ENCODE measurements at regions not wholly inside any gene's neighbourhood (a gene's known extent, or its start where the extent isn't known, plus 50 kb on each side); places are given as distances from the start of the nearest gene placed in this dataset.

DNA sequence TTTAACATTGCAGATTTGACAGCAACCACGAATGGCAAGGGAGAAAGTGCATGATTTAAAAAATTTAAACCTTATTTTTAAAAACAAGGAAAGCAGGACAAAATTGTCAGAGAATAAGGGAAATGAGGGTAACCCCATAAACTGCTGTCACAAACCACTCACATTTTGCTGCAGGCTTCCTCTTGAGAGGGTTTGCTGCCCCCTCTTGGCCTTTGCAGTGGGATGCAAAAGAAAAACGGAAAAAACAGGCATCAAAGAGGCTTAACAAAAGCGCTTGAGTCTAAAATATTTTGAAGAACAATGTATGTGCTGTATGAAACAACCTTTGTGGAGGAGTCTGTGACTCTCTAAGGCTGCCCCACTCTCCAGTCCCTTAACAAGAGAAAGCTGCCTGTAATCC lies 91.6 kb downstream of the TMX3 start:
- peak; percentile 28 for DNase-seq (ENCODE audit: low spot score)

DNA sequence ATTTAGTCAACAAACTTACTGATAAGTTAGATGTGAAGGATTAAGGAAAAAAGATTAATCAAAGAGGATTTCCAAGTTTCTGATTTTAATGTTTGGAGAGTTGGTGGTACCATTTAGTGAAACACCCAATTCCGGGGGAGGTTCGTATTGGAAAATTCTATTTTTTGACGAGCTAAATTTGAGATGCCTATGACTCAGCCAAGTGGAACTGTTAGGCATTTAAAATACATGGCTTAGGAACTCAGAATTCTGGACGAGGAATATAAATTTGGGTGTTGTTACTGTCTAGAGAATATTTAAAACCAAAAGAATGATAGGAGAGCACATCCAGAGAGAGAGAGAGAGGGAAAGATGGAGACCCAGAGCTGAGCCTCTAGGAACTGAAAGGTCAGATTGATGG lies 103.6 kb downstream of the TMX3 start:
- DNase-seq (ENCODE audit: low spot score), result no peak

DNA sequence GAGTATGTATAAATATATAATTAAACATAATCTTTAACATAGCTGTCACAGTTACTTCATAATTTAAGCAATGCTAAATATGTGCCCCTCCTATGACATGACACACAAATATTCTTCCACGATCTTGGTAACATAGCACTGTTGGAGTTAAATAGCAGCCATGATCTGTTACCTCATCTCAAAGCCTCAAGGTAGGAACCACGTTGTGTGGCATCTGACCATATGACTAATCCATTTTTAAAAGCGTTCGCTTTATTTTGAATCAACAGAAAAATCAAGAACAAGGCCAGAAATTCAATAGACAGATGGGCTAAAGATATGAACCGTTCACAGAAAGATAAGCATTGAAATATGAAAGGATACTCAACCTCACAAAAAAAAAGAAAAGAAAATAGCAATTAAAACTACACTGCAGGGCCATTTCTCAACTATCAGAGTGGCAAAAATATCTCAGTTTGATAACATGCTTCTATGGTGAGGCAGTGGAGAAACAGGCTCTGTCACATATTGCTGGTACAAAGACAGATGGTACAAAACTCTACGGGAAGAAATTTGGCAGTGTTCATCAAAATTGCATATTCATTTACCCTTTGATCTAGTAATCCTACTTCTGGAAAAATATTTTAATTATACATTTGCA lies 105.9 kb downstream of the TMX3 start:
- DNase-seq (ENCODE audit: low spot score), result no peak

DNA sequence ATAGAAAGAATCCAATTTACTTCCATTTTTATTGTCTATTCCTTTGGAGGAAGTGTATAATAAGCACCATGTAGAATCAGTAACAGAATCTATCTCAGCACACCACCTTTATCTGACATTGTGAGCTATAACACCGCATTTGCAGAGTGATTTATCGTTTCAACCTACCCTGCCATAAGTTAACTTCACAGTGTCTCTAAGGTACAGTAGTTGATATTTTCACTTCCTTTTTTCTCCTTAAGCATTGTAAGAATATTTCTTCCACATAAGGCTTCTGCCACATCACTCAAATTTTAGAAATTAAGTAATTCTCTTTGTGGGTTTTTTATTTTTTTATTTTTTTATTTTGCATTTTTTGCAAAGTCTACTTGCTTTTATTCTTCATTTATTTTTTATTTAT lies 107.1 kb downstream of the TMX3 start:
- DNase-seq (ENCODE audit: low spot score), result no peak

DNA sequence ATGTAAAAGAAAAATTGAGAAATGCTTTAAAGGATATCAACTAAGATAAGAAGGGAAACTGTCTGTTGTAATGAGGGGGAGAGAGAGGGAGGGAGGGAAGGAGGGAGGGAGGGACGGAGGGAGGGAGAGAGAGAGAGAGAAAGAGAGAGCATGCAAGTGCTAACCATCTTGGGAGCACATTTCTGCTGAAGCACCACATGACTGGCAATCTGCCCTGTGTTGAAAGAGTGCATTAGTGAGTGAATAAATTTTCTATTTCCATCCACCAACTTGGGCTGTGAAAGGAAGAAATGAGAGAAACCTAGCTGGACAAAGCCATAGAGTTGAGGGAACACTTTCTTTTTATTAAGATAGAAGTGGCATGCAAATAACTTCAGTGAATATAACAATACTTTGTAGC lies 110.7 kb downstream of the TMX3 start:
- no peak for DNase-seq (ENCODE audit: low spot score)

DNA sequence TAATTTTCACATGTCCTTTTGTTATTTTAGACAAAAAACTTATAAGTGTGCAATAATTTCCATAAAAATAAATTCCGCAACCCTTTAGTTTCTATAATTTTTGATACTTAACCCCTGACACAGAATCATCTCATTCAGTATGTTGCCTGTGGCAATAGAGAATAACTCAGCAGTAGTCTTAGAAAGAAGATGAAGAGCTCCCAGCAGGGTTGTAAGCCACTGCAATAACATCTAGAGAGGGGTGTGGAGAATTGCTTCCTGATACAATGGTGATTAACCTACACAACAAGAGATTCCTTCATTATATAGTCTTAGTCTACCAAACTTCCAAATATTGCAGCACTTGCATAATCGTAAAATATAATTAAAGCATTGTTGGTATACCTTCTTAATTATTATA lies 118.9 kb downstream of the TMX3 start:
- no peak for DNase-seq (ENCODE audit: low spot score)

DNA sequence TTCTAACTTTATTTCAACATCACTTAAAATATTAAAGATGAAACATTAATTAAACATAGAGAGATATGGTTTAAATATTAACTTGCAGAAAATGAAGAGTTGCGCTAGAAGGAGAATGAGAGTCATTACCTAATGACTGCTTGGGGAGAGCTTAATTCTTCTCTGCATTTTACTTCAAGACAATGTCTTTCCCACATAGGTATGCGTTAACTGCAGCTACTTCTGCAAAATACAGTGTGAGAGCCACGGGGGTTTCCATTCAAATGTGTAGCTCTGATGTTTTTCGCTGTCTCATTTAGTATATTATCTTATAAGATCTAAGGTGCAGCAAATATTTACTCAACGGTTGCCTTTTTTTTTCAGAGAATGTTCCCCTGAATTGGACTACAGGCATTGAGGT lies 126.7 kb downstream of the TMX3 start:
- DNase-seq (ENCODE audit: low spot score), result no peak

DNA sequence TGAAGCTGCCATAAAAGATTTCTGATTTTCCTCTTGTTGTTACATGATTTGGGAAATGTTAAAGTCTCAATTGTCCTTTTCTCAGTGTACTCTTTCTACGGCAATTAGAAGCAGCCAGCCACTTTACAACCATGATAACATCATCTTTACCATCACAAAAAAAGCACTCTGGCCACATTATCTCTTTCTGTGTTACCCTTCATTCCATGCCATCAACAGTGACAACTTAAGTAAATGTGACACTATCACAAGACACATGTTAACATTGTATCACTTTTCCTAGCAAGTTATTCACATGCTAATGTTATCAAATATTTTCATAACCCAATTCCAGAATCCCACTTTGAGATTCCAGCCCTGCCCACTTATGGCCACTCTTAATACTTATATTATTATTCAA lies 131.2 kb downstream of the TMX3 start:
- no peak for DNase-seq (ENCODE audit: low spot score)

DNA sequence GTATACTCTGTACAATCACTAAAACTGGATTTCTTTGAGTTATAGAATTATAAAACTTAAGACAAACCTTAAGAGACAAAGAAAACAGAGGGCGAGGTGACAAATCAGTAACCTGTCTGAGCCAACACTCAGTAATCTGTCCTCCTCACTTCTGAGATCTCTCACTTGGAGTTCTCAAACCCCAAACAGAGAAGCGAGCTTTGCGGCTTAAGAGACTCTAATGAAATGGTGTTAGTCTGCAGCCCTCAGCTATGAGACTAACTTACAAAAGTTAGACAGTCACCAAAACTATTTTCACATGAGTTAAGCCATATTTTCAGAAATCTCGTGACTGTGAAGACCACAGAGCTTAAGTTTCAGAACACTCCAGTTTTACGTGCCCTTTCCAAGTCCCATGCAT lies 140.6 kb downstream of the TMX3 start:
- DNase-seq (ENCODE audit: low spot score), result no peak

DNA sequence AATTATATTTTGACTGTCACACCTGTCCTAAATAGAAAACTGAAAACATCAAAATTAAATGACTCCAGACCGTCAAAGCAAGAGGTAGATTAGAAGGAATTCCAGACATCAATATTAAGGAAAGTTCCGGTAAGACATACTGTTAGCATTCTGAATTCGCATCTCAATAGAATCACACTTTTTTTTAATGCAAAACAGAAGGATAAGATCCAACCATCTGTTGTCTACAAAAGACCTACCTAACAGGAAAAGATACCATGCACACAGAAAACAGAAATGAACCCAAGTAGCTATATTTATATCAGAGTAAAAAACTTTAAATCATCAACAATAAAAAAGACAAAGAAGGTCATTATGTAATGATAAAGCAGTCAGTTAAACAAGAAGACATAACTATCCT lies 145.0 kb downstream of the TMX3 start:
- no peak for DNase-seq (ENCODE audit: low spot score)

DNA sequence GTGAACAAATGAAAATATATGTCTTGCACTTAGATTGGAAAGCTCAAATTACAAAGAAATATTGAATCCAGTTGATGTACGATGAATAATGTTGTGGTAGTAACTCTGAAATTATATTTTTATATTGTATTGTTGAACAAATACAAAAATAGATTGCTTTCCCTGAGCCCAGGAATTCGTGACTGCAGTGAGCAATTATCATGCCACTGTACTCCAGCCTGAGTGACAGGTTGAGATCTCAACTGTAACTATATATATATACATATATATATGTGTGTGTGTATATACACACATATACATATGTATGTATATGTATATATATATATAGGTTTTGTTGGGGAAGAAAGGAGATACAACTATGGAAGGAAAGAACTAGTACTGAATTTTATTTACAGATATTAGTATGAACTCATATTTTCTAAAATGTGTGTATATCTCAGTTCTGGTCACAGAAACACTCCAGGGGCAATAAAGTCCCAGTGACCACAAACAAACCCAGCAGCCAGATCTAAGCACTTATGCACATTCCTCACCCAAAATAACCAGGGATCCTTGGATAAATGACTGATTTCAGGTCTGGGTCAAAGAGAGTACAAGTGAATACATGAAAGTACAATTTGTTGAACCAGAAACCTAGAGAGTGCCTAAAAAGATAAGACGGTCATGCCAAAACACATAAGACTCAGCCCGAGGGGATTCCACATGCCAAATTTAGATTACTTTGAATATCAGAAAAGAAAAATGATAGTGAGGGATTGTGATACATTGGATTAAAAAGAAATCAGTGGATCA lies 146.3 kb downstream of the TMX3 start:
- no peak for DNase-seq (ENCODE audit: low spot score)

DNA sequence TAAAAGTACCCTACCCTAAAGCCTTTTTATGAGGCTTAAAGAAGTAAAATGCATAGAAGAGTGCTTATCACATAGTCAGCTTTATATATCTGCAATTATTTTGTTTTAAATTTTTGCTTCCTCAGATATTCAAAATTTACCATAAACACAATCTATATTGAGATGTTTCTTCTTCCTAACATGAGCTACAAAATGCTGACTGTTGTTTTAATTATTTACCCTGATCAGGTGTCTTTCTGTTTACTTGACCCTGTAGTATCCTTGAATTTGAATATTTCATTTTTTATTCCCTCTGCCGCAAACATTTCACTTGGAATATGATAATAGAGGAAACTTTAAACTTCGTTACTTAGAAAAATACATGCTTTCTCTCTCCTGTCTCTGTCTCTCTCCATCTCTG lies 147.9 kb downstream of the TMX3 start:
- DNase-seq (ENCODE audit: low spot score), result no peak

DNA sequence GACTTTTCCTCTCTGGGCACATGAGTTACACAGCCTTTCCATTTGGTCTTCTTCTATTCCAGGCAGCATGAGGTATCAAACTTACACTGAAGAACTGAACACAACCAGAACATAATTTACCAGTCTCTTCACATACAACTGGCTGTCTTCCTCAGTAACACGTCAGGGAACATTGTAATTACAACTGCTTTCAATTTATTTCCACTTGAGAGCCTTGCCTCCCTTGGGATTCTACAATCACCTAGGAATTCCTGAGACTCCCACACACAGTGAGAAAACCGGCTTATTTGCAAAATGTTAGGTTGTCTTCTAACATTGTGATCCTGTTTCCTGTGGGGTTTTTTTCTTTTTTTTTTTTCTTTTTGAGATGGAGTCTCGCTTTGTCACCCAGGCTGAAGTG lies 149.9 kb downstream of the TMX3 start:
- DNase-seq (ENCODE audit: low spot score), result no peak

DNA sequence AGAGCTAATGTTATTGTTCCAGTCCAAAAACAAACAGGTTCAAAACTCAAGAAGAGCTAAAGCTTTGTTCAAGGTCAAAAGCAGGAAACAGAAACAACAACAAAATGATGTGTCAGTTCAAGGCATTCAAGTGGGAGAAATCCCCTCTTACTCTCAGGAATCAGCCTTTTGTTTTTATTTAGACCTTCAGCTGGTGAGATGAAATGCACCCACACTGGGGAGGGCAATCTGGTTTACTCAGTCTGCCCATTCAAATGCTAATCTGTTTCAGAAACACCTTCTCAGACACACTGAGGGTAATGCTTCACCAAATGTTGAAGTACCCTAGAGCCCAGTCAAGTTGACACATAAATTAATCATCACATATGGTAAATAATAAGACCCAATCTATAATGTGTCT lies 150.6 kb downstream of the TMX3 start:
- no peak for DNase-seq (ENCODE audit: low spot score)

DNA sequence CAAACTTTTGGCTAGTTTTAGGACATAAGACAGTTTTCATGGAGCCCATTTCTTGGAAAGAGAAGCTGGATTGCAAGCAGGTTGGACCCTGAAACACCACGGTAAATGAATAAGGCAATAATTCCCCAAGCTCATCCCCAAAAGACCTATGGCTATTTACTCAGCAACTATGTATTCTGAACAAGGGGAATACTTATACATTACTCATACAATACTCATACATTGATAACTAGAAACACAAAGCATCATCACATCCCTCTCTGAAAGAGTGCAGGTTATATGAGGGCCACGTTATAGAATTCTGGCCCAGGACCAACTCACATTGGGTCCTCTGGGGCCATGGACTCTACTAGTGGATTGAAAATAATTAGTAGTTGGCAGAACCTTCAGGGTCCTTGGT lies 154.8 kb downstream of the TMX3 start:
- no peak for DNase-seq (ENCODE audit: low spot score)

DNA sequence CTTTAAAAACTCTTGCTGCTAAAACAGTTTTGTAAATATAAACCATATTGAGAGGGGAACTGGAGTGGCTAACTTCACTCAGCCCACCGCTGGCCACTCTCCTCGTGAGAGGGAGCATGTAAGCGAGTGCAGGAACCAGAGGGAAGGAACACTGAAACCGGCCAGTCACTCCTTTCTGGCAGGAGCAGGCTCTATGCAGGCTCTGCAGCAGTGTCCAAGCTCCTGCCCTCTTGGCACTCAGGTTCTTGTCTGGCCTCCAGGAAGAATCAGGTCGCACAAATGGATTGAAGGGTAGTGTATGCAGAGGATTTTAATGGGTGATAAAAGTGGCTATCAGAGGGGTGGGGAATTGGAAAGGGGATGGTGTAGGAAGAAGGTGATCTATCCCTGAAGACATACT lies 157.7 kb downstream of the TMX3 start:
- no peak for DNase-seq (ENCODE audit: low spot score)

DNA sequence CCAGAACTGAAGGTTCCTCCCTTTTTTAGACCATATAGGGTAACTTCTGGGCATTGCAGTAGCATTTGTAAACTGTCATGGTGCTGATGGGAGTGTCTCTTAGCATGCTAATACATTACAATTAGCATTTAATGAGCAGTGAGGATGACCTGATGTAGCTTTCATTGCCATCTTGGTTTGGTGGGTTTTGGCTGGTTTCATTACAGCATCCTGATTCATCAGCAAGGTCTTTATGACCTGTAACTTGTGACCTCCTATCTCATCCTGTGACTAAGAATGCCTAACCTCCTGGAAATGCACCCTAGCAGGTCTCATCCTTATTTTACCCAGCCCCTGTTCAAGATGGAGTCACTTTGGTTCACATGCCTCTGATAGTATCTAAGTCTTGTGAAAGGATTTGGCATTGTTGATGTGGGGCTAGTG lies 159.0 kb downstream of the TMX3 start:
- DNase-seq (ENCODE audit: low spot score), result no peak

DNA sequence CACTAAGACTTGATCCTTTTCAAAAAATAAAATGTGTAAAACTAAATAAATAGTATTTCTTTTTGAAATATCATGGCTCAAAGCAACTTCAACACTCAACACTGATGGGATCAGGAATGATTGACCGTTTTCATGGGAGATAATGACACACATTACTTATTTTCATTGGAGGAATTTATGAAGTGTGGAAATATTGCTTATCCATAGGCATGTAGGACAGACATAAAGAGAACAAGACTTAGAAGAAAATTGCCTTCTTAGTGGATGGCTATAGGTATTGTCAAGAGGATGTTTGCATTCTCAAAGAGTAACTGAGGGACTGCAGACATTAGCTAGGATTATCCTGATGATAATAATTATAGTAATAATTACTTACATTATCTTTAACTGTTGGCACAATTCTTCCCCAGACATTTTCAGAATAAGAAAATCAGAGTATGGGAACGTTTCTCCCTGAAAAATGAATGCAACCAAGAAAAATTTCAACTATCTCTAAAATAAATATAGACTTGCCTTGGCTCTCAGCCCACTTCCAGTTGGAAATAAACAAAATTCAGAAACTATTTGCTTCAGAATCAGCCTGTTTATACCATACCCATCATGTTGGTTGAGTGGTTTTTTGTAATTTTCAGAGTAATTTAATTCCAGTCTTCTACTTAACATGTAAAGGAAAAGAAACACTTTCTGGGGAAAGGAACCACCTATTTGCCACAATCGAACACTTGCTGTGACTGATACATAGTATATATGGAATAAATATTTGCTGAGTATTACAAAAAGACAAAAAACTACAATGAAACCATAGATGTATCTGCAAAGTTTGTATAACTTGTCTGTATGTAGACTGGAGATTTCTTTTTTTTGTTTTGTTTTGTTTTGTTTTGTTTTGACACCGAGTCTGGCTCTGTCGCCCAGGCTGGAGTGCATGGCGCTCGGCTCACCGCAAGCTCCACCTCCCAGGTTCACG lies 165.7 kb downstream of the TMX3 start:
- DNase-seq (ENCODE audit: low spot score), result no peak

DNA sequence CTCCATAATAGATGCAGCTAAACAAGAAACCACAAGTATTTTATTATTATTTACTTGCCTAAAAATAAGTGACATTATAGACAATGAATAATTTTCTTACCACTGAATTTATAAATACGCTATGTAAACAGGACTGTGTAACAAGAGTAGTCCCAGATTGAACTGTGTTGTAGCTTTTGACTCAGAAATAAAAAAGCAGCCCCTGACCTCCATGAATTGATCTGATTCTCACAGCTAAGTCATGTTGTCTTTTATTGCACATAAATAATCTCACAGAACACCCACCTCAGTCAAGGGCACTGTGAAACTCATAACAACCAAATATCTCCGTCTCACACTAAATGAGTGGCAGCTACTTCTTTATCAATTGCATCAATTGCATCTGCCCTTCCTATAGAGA lies 171.6 kb downstream of the TMX3 start:
- no peak for DNase-seq (ENCODE audit: low spot score)

DNA sequence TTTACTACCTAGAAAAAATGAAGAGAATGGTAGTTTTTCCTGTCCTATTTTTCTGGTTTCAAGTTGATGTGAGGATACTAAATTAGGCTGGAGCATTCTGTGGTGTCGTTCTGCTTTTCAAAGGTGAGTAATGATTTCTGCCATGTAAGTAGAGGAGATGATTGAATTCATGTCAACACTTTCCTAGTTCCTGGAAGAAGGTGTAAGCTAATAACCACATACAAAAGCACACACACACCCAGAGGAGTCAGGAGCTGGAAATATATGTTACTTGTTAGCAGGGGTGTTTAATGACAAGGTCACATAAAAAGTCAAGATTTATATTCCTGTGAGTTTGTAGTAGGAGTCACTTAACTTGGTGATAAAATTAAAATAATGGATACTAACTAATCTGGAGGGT lies 172.1 kb downstream of the TMX3 start:
- no peak for DNase-seq (ENCODE audit: low spot score)

DNA sequence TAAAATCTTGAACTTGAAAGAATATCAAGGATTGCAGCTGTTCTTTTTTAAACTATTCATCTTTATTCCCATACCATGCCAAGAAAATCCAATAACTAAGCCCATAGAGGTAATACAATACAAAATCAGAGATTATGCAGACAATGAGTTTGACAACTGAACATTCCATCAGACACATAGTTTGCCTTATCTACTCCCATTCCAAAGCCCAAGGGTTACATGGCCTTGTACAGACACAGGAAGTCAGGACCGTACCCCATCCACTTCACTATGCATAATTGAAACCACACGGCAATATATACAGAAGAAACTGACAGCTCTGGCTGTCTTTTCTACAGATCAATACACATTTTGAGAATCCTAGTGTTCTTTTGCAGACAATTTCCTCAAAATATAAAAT lies 181.3 kb downstream of the TMX3 start:
- DNase-seq (ENCODE audit: low spot score), result no peak

DNA sequence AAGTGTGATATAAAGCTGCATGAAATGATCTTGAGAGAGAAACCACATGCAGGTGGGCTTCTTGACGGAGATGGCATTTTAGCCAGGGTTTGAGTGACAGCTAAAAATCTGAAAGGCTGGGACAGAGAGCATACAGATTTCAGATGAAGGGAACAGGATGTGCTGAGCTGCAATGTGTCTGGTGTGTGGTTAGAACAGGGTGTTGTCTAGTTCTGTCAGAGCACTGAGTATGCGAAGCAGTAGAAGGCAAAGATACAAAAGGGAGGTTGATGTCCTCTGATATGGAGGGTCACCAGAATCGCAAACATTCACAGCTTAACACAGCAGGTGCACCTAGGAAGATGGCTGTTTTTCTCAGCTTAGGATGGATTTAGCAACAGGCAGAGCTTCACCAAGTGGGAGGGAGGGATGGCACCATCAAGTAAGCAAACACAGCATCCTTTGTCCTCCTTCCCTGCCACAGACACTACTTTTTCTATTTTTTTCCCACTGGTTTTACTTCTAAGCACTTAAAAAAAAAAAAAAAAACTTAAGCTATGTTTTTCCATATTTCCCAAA lies 182.5 kb downstream of the TMX3 start:
- DNase-seq (ENCODE audit: low spot score), result no peak

DNA sequence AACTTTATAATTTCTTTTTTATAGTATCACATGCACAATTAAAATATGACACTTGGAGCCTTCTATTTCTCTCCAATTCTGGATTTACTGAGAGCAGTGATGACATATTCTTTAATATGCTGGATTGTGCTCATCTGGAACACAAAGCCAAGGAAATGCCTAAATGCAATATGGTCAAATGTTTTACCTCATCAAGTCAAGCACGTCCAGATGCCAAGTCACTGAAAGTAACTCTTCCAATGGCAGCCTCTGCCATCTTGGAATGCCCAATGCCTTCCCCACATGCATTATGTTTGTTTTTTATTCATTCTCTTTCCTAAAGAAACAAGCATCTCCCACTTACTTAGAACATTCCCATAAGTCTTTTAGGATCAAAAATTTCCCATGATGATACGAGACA lies 189.8 kb downstream of the TMX3 start:
- DNase-seq (ENCODE audit: low spot score), result no peak
